Hepatocyte (in vitro differentiated cells): ENCODE measurements at regions not wholly inside any gene's neighbourhood (a gene's known extent, or its start where the extent isn't known, plus 50 kb on each side); places are given as distances from the start of the nearest gene placed in this dataset.

ENCODE experiments used
- DNase-seq: peaks from one replicate; pipeline ENCODE4 v3.0.0-alpha.2; 2016; ENCODE audit warnings: low spot score
- H2AFZ ChIP-seq: fragments of 200-600 bp; sonication (generic); 2 replicates; pipeline ENCODE4 v1.6.0; 2016; ENCODE audit warnings: antibody characterized with exemption, mild to moderate bottlenecking
- H3K27ac ChIP-seq: fragments of 200-600 bp; sonication (generic); 2 replicates; pipeline ENCODE4 v1.5.1; 2016; ENCODE audit warnings: mild to moderate bottlenecking
- H3K27me3 ChIP-seq: fragments of 200-600 bp; sonication (generic); 2 replicates; pipeline ENCODE4 v1.6.1; 2016
- H3K36me3 ChIP-seq: fragments of 200-600 bp; sonication (generic); replicated peaks from 2 replicates; pipeline ENCODE4 v1.5.1; 2016; ENCODE audit warnings: low read depth; ENCODE audit not compliant: insufficient read depth
- H3K4me1 ChIP-seq: fragments of 200-600 bp; sonication (generic); 2 replicates; pipeline ENCODE4 v1.5.1; 2016; ENCODE audit warnings: mild to moderate bottlenecking, moderate library complexity; ENCODE audit not compliant: insufficient read depth
- H3K4me2 ChIP-seq: fragments of 200-600 bp; sonication (generic); 2 replicates; pipeline ENCODE4 v1.6.0; 2016
- H3K4me3 ChIP-seq: fragments of 200-600 bp; sonication (generic); 2 replicates; pipeline ENCODE4 v1.5.1; 2016; ENCODE audit warnings: mild to moderate bottlenecking
- H3K79me2 ChIP-seq: fragments of 200-600 bp; sonication (generic); 2 replicates; pipeline ENCODE4 v1.6.0; 2017; ENCODE audit warnings: mild to moderate bottlenecking
- H3K9me2 ChIP-seq: fragments of 200-600 bp; sonication (generic); replicated peaks from 2 replicates; pipeline ENCODE4 v1.6.0; 2017; ENCODE audit warnings: mild to moderate bottlenecking; ENCODE audit not compliant: insufficient read depth
- H3K9me3 ChIP-seq: fragments of 200-600 bp; sonication (generic); 2 replicates; pipeline ENCODE4 v1.5.1; 2016; ENCODE audit warnings: low read depth, mild to moderate bottlenecking
- H4K20me1 ChIP-seq: fragments of 200-600 bp; sonication (generic); 2 replicates; pipeline ENCODE4 v1.6.0; 2016; ENCODE audit warnings: mild to moderate bottlenecking; ENCODE audit not compliant: insufficient read depth, poor library complexity, severe bottlenecking
- CTCF ChIP-seq: fragments of 200-600 bp; sonication (generic); IDR thresholded peaks from 2 replicates; pipeline ENCODE4 v1.5.1; 2016; ENCODE audit warnings: antibody characterized with exemption, mild to moderate bottlenecking; ENCODE audit not compliant: poor library complexity
- EZH2 ChIP-seq: fragments of 200-600 bp; sonication (generic); IDR thresholded peaks from 2 replicates; pipeline ENCODE4 v1.6.1; 2016; ENCODE audit warnings: antibody characterized with exemption, mild to moderate bottlenecking, borderline replicate concordance
- EZH2phosphoT487 ChIP-seq: fragments of 200-600 bp; sonication (generic); IDR thresholded peaks from one replicate; pipeline ENCODE4 v1.6.1; 2018; ENCODE audit warnings: antibody characterized with exemption, mild to moderate bottlenecking, low read depth, moderate library complexity; ENCODE audit not compliant: unreplicated experiment, severe bottlenecking
- WGBS: methylation state at CpG from one replicate; pipeline ENCODE4 v1.1.6; 2016; ENCODE audit warnings: low lambda C conversion rate; ENCODE audit errors: missing lambda C conversion rate; 5-methylcytosine and 5-hydroxymethylcytosine counted together

DNA sequence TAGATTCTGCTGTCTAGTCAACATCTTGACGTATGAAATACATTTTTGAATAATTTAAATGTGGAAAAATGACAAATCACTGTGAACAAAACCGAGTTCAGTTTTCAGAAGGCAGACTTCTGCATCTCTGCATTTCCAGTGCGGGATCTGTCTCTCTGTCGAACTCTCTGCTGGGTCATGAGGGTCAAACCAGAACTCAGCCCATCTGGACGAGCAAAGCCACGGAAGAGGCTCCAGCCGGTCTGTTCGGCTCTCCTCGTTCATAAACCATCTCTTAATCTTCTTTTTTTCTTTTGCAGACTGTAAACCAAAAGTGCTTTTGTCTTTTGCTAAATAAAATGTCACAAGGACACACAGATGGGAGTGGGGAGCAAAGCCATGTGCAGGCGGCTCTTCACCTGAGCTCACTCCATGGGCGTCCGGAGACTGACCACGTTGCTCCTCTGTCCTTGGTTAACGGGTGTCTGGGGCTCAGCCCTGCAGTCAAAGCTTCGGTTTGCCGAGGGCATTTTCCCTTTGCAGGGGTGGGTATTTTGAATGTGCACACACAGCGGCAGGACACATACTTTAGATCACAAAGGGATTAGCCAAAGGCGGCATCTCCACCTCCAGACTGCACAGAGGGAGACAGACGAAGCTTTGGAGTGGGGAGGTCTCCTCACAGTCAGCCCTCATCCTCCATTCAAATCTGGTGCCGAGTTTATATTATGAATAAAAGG is 737.9 kb upstream of the SALL3 start:
- H4K20me1 ChIP-seq, result no peaks in the 10 kb centered on the region
- H3K27ac ChIP-seq, result no peak overlapping the region
- H3K4me1 ChIP-seq, result peaks cover 6% of the 10 kb centered on the region
- no peak overlapping the region for H2AFZ ChIP-seq
- no peaks in the 10 kb centered on the region for H3K9me2 ChIP-seq
- H3K4me3 ChIP-seq, result no peak overlapping the region
- no peaks in the 10 kb centered on the region for H3K9me3 ChIP-seq
- no peaks in the 10 kb centered on the region for H3K27me3 ChIP-seq
- H3K36me3 ChIP-seq, result no peaks in the 10 kb centered on the region
- TF ChIP-seq EZH2phosphoT487, result no peak
- no peak for TF ChIP-seq CTCF
- no peak for TF ChIP-seq EZH2
- H3K79me2 ChIP-seq, result no peaks in the 10 kb centered on the region
- peak overlapping the region; percentile 46 for H3K4me2 ChIP-seq
- 55% methylated on average over 20 of the region's 20 CpGs for WGBS
- no peak for DNase-seq

DNA sequence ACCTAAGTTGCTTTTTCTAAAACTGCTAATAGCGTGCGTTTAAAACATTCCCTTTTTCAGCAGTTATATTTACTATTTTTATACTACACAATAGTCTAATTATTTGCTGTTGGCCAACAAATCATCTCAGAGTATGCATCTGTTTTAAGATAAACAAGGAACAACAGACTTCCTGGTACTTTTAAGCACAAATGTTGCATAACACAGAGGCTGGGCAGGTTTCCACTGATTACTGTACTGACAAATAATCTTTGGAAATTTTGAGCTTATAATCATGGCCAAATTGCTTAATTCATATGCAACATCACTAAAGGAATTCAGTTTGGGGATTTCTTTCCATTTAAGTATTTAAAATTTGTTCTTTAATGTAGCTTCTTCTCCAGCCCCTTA is 737.4 kb upstream of the SALL3 start:
- H3K9me3 ChIP-seq, result no peaks in the 10 kb centered on the region
- H3K36me3 ChIP-seq, result no peaks in the 10 kb centered on the region
- H3K27me3 ChIP-seq, result no peaks in the 10 kb centered on the region
- H3K4me1 ChIP-seq, result peaks cover 6% of the 10 kb centered on the region
- H2AFZ ChIP-seq, result no peak overlapping the region
- no peaks in the 10 kb centered on the region for H4K20me1 ChIP-seq
- DNase-seq, result no peak
- H3K9me2 ChIP-seq, result no peaks in the 10 kb centered on the region
- no peak overlapping the region for H3K27ac ChIP-seq
- 55% methylated on average over 2 of the region's 2 CpGs for WGBS
- TF ChIP-seq CTCF (no peak), EZH2 (no peak)
- H3K79me2 ChIP-seq, result no peaks in the 10 kb centered on the region
- H3K4me3 ChIP-seq, result no peak overlapping the region
- peak overlapping the region; percentile 46 for H3K4me2 ChIP-seq

- Histone ChIP-seq H3K27me3 (no peaks in the 10 kb centered on the region), H3K4me3 (no peak overlapping the region), H4K20me1 (no peaks in the 10 kb centered on the region), H3K4me1 (peaks cover 6% of the 10 kb centered on the region), H3K36me3 (no peaks in the 10 kb centered on the region), H2AFZ (no peak overlapping the region), H3K27ac (no peak overlapping the region), H3K79me2 (no peaks in the 10 kb centered on the region), H3K4me2 (no peak overlapping the region), H3K9me3 (no peaks in the 10 kb centered on the region), H3K9me2 (no peaks in the 10 kb centered on the region)
- no peak for DNase-seq
- WGBS, result 80% methylated on average over 12 of the region's 12 CpGs
- no peak for TF ChIP-seq CTCF
- TF ChIP-seq EZH2phosphoT487, result no peak
- no peak for TF ChIP-seq EZH2
Observed at GRCh38 chr18:78242806-78243205, 736.8 kb upstream of the SALL3 start.
